H1 (cell line): ENCODE measurements at regions not wholly inside any gene's neighbourhood (a gene's known extent, or its start where the extent isn't known, plus 50 kb on each side); places are given as distances from the start of the nearest gene placed in this dataset.

Experiments used
- CTCF ChIA-PET: fragments of 300-600 bp; sonication (Branson Sonifier 250); formaldehyde crosslinking; loops from one replicate; lab custom pipeline; 2021; ENCODE audit not compliant: partially characterized antibody; lab: Charles Lee
- POLR2A ChIA-PET: fragments of 300-600 bp; sonication (Branson Sonifier 250); formaldehyde crosslinking; loops from one replicate; lab custom pipeline; 2021; ENCODE audit warnings: inconsistent platforms; ENCODE audit not compliant: partially characterized antibody; lab: Charles Lee
- DNase-seq, 2 experiments: peaks; one replicate each; pipeline versions ENCODE4 v3.0.0 to v3.0.0-alpha.2; 2010 to 2022; ENCODE audit warnings: low spot score in 2 of 2, low read depth in 1 of 2, mixed read lengths in 1 of 2
- FAIRE-seq: peaks from 2 replicates; lab custom pipeline; 2011; peaks lifted over from hg19 to GRCh38; lab: Jason Lieb, UNC
- H2AFZ ChIP-seq: 2 replicates; pipeline ENCODE4 v1.8.1; 2012; ENCODE audit warnings: low read length, inconsistent platforms
- H2AK5ac ChIP-seq: 2 replicates; pipeline ENCODE4 v1.6.1; 2013; ENCODE audit warnings: low read depth, low read length
- H2BK120ac ChIP-seq: replicated peaks from 2 replicates; pipeline ENCODE3; 2013; ENCODE audit warnings: low read depth, low read length, inconsistent platforms
- H2BK12ac ChIP-seq: 2 replicates; pipeline ENCODE4 v1.6.1; 2013; ENCODE audit warnings: low read depth, low read length
- H2BK15ac ChIP-seq: 2 replicates; pipeline ENCODE4 v1.6.1; 2013; ENCODE audit warnings: low read length
- H2BK20ac ChIP-seq: 2 replicates; pipeline ENCODE4 v1.6.1; 2013; ENCODE audit warnings: low read length
- H2BK5ac ChIP-seq: 2 replicates; pipeline ENCODE4 v1.6.1; 2013; ENCODE audit warnings: low read depth, low read length
- H3K14ac ChIP-seq: 2 replicates; pipeline ENCODE4 v1.6.1; 2013; ENCODE audit warnings: inconsistent platforms; ENCODE audit not compliant: insufficient read length
- H3K18ac ChIP-seq: 2 replicates; pipeline ENCODE4 v1.6.1; 2013; ENCODE audit warnings: low read length; ENCODE audit errors: extremely low read depth
- H3K23ac ChIP-seq: 2 replicates; pipeline ENCODE4 v1.6.1; 2013; ENCODE audit warnings: inconsistent platforms; ENCODE audit not compliant: insufficient read length
- H3K23me2 ChIP-seq: 2 replicates; pipeline ENCODE4 v1.6.1; 2013; ENCODE audit warnings: low read depth, low read length
- H3K27ac ChIP-seq: 2 replicates; pipeline ENCODE4 v1.6.1; 2011; ENCODE audit warnings: low read depth, low read length, inconsistent platforms
- H3K27me3 ChIP-seq, 4 experiments: replicated peaks in 1 of 4; 1 replicate in 1 of 4; 2 replicates in 3 of 4; pipeline versions ENCODE4 v1.6.1 to v1.8.1; 2011 to 2013; ENCODE audit warnings: low read length in 3 of 4, mild to moderate bottlenecking in 3 of 4, inconsistent platforms in 2 of 4, mixed read lengths in 2 of 4, moderate library complexity in 1 of 4; ENCODE audit not compliant: control insufficient read depth in 3 of 4, insufficient read depth in 3 of 4; ENCODE audit errors: extremely low read depth in 1 of 4
- H3K36me3 ChIP-seq, 4 experiments: 2 replicates each; pipeline versions ENCODE4 v1.6.1 to v1.8.1; 2011 to 2013; ENCODE audit warnings: mild to moderate bottlenecking in 4 of 4, low read length in 3 of 4, moderate library complexity in 2 of 4, control low read depth in 1 of 4, inconsistent platforms in 1 of 4; ENCODE audit not compliant: insufficient read depth in 4 of 4, control insufficient read depth in 2 of 4
- H3K4ac ChIP-seq: replicated peaks from 2 replicates; pipeline ENCODE3; 2013; ENCODE audit warnings: low read length, low read depth, mixed read lengths, inconsistent platforms; ENCODE audit not compliant: insufficient read length
- H3K4me1 ChIP-seq, 4 experiments: replicated peaks in 1 of 4; 1 replicate in 1 of 4; 2 replicates in 3 of 4; pipeline versions ENCODE4 v1.6.1 to v1.8.1; 2011 to 2013; ENCODE audit warnings: low read length in 3 of 4, inconsistent platforms in 2 of 4, mixed read lengths in 1 of 4; ENCODE audit not compliant: insufficient read depth in 4 of 4, control insufficient read depth in 3 of 4
- H3K4me2 ChIP-seq, 2 experiments: 2 replicates each; pipeline versions ENCODE4 v1.6.1 to v1.8.1; 2011 to 2013; ENCODE audit warnings: low read depth in 2 of 2, low read length in 2 of 2, control low read depth in 1 of 2, inconsistent platforms in 1 of 2, mild to moderate bottlenecking in 1 of 2; ENCODE audit not compliant: insufficient read depth in 1 of 2
- H3K4me3 ChIP-seq, 4 experiments: fragments of 200-600, 300-600 bp in 1 of 4; sonication (generic), shearing (Covaris generic), sonication (Bioruptor Twin) in 1 of 4; 2 replicates each; pipeline versions ENCODE4 v1.5.1 to v1.8.1; 2011 to 2016; ENCODE audit warnings: low read length in 4 of 4, low read depth in 3 of 4, control low read depth in 2 of 4, inconsistent platforms in 2 of 4, mild to moderate bottlenecking in 2 of 4, mixed read lengths in 1 of 4, moderate library complexity in 1 of 4; ENCODE audit not compliant: insufficient read depth in 2 of 4; ENCODE audit errors: extremely low read depth in 1 of 4
- H3K56ac ChIP-seq: replicated peaks from 2 replicates; pipeline ENCODE3; 2013; ENCODE audit warnings: low read depth, mild to moderate bottlenecking, mixed read lengths, low read length, inconsistent platforms; ENCODE audit not compliant: insufficient read length
- H3K79me1 ChIP-seq: 2 replicates; pipeline ENCODE4 v1.6.1; 2013; ENCODE audit warnings: low read depth, low read length, control low read depth
- H3K79me2 ChIP-seq, 2 experiments: 2 replicates each; pipeline versions ENCODE4 v1.6.1 to v1.8.1; 2012 to 2013; ENCODE audit warnings: low read length in 2 of 2, mild to moderate bottlenecking in 2 of 2, inconsistent platforms in 1 of 2; ENCODE audit not compliant: insufficient read depth in 2 of 2, control insufficient read depth in 1 of 2
- H3K9ac ChIP-seq, 4 experiments: replicated peaks in 1 of 4; 1 replicate in 1 of 4; 2 replicates in 3 of 4; pipeline versions ENCODE4 v1.6.1 to v1.8.1; 2011 to 2013; ENCODE audit warnings: low read depth in 3 of 4, low read length in 3 of 4, control low read depth in 2 of 4, mild to moderate bottlenecking in 2 of 4, moderate library complexity in 2 of 4, inconsistent platforms in 1 of 4; ENCODE audit errors: extremely low read depth in 1 of 4
- H3K9me3 ChIP-seq, 2 experiments: 2 replicates each; pipeline versions ENCODE4 v1.6.1 to v1.8.1; 2012 to 2013; ENCODE audit warnings: mild to moderate bottlenecking in 2 of 2, moderate library complexity in 2 of 2, control low read depth in 1 of 2, inconsistent platforms in 1 of 2, low read depth in 1 of 2, low read length in 1 of 2, mixed read lengths in 1 of 2; ENCODE audit not compliant: insufficient read depth in 2 of 2
- H4K20me1 ChIP-seq, 2 experiments: replicated peaks in 1 of 2; 2 replicates each; pipeline versions ENCODE3 to v1.8.1; 2011 to 2013; ENCODE audit warnings: inconsistent platforms in 2 of 2, low read length in 2 of 2, mild to moderate bottlenecking in 1 of 2; ENCODE audit not compliant: insufficient read depth in 2 of 2, control insufficient read depth in 1 of 2
- H4K5ac ChIP-seq: 2 replicates; pipeline ENCODE4 v1.6.1; 2013; ENCODE audit warnings: low read length, low read depth, mixed read lengths, inconsistent platforms; ENCODE audit not compliant: insufficient read length
- H4K8ac ChIP-seq: 2 replicates; pipeline ENCODE4 v1.8.0; 2013; ENCODE audit warnings: mild to moderate bottlenecking, moderate library complexity, low read length, inconsistent platforms; ENCODE audit not compliant: insufficient read depth; ENCODE audit errors: extremely low read depth
- H4K91ac ChIP-seq: replicated peaks from 2 replicates; pipeline ENCODE3; 2013; ENCODE audit warnings: low read length, mixed read lengths, inconsistent platforms; ENCODE audit not compliant: insufficient read length
- BCL11A ChIP-seq, 2 experiments: IDR thresholded peaks; one replicate each; pipeline ENCODE4 v1.6.1; 2011; ENCODE audit warnings: low read depth in 2 of 2, low read length in 2 of 2, mild to moderate bottlenecking in 2 of 2
- CBX8 ChIP-seq: fragments of 300-800, 300-1000 bp; sonication (generic); IDR thresholded peaks from 2 replicates; pipeline ENCODE4 v1.7.1; 2016; ENCODE audit warnings: low read depth, low read length, borderline replicate concordance
- CEBPB ChIP-seq: IDR thresholded peaks from 2 replicates; pipeline ENCODE4 v1.6.1; 2012; ENCODE audit warnings: low read depth, low read length
- CTBP2 ChIP-seq: IDR thresholded peaks from 2 replicates; pipeline ENCODE4 v1.7.0; 2011; ENCODE audit warnings: borderline replicate concordance, mild to moderate bottlenecking, moderate library complexity, mixed read lengths, low read length; ENCODE audit not compliant: insufficient read depth, insufficient read length
- FOSL1 ChIP-seq: IDR thresholded peaks from 2 replicates; pipeline ENCODE4 v1.6.1; 2011; ENCODE audit warnings: mild to moderate bottlenecking, low read depth, low read length, moderate library complexity; ENCODE audit not compliant: insufficient read depth
- GABPA ChIP-seq: IDR thresholded peaks from 2 replicates; pipeline ENCODE4 v1.6.1; 2011; ENCODE audit warnings: mild to moderate bottlenecking, low read length, moderate library complexity, borderline replicate concordance; ENCODE audit not compliant: insufficient read depth
- HDAC2 ChIP-seq, 2 experiments: fragments of 300-600 bp in 1 of 2; sonication (generic) in 1 of 2; IDR thresholded peaks; 2 replicates each; pipeline ENCODE4 v1.6.1; 2011 to 2012; ENCODE audit warnings: low read depth in 2 of 2, low read length in 2 of 2, mild to moderate bottlenecking in 2 of 2, moderate library complexity in 2 of 2, borderline replicate concordance in 1 of 2, inconsistent platforms in 1 of 2
- HDAC6 ChIP-seq: IDR thresholded peaks from one replicate; pipeline ENCODE4 v1.7.1; 2012; ENCODE audit warnings: low read depth, mild to moderate bottlenecking, inconsistent platforms, low read length, moderate library complexity
- JUN ChIP-seq: IDR thresholded peaks from 2 replicates; pipeline ENCODE4 v1.6.1; 2011; ENCODE audit warnings: low read depth, mild to moderate bottlenecking, improper control_type of control experiment, low read length
- KDM4A ChIP-seq: IDR thresholded peaks from one replicate; pipeline ENCODE4 v1.7.1; 2012; ENCODE audit warnings: low read depth, mild to moderate bottlenecking, moderate library complexity, low read length, inconsistent platforms; ENCODE audit not compliant: severe bottlenecking
- POLR2AphosphoS5 ChIP-seq: IDR thresholded peaks from 2 replicates; pipeline ENCODE4 v1.6.1; 2011; ENCODE audit warnings: low read depth, low read length
- RAD21 ChIP-seq, 2 experiments: IDR thresholded peaks in 1 of 2; conservative IDR thresholded peaks in 1 of 2; 2 replicates each; pipeline ENCODE4 v1.6.1; 2011; ENCODE audit warnings: low read depth in 2 of 2, low read length in 2 of 2, improper control_type of control experiment in 1 of 2, inconsistent platforms in 1 of 2, mild to moderate bottlenecking in 1 of 2, moderate library complexity in 1 of 2
- TAF7 ChIP-seq: optimal IDR thresholded peaks from 2 replicates; pipeline ENCODE3; 2011; ENCODE audit warnings: low read depth, mild to moderate bottlenecking, inconsistent platforms, low read length, moderate library complexity, borderline replicate concordance
- TEAD4 ChIP-seq: IDR thresholded peaks from 2 replicates; pipeline ENCODE4 v1.6.1; 2012; ENCODE audit warnings: low read depth, low read length, inconsistent platforms, mixed read lengths
- WGBS, 2 experiments: shearing (Covaris generic) in 1 of 2; methylation state at CpG; one replicate each; pipeline versions ENCODE4 v1.1.6 to v1.1.7; 2013 to 2015; ENCODE audit warnings: low lambda C conversion rate in 2 of 2, mixed read lengths in 2 of 2, inconsistent platforms in 1 of 2, low coverage in 1 of 2, missing lambda C conversion rate in 1 of 2; ENCODE audit not compliant: insufficient replicate concordance in 2 of 2, insufficient coverage in 1 of 2, insufficient read length in 1 of 2; ENCODE audit errors: extremely low coverage in 1 of 2, missing lambda C conversion rate in 1 of 2; 5-methylcytosine and 5-hydroxymethylcytosine counted together

- no peak overlapping the region for H2BK5ac ChIP-seq
- TF ChIP-seq KDM4A, result no peak
- no peak for TF ChIP-seq GABPA
- no peak for TF ChIP-seq CEBPB
- no peak for TF ChIP-seq JUN
- no peak for TF ChIP-seq RAD21 (IDR thresholded peaks at IDR 0.05 in 1 of 2, conservative IDR thresholded peaks at IDR 0.05 in 1 of 2; ENCODE audit: low read depth in 2 of 2, low read length in 2 of 2)
- no peak for TF ChIP-seq HDAC6
- no peak for TF ChIP-seq TEAD4
- TF ChIP-seq BCL11A (IDR thresholded peaks at IDR 0.05; ENCODE audit: low read depth in 2 of 2, low read length in 2 of 2), result no peak
- TF ChIP-seq TAF7, result no peak
- TF ChIP-seq CTBP2, result no peak
- no peak for TF ChIP-seq CBX8
- TF ChIP-seq FOSL1, result no peak
- TF ChIP-seq POLR2AphosphoS5, result no peak
- TF ChIP-seq HDAC2 (IDR thresholded peaks at IDR 0.05; ENCODE audit: borderline replicate concordance in 1 of 2, low read depth in 2 of 2, low read length in 2 of 2), result no peak
Observed at GRCh38 chr2:45261746-45262145, 252.5 kb upstream of the SIX2 start.

More at GRCh38 chr2:45261746-45262145, 252.5 kb upstream of the SIX2 start:
- Histone ChIP-seq H3K56ac (no peak overlapping the region), H3K4ac (no peak overlapping the region), H3K79me1 (no peaks in the 10 kb centered on the region), H3K23me2 (no peaks in the 10 kb centered on the region; the same call in 1 of the 2 replicates), H3K79me2 (no peaks in the 10 kb centered on the region), H3K9ac (no peak overlapping the region), H3K27me3 (no peaks in the 10 kb centered on the region), H4K91ac (no peak overlapping the region), H2BK15ac (no peak overlapping the region), H3K4me1 (peaks cover 15 to 21% (median 20%) of the 10 kb centered on the region in 4 experiments), H2BK12ac (no peak overlapping the region), H2AK5ac (no peak overlapping the region), H3K4me3 (no peak overlapping the region), H3K27ac (no peak overlapping the region), H3K18ac (no peak overlapping the region), H2BK120ac (no peak overlapping the region), H3K9me3 (peaks cover 8 to 9% of the 10 kb centered on the region in 2 experiments; a peak in 3 of 4 replicates), H2AFZ (no peak overlapping the region), H2BK20ac (no peak overlapping the region), H4K5ac (no peak overlapping the region), H3K4me2 (no peak overlapping the region), H3K36me3 (no peaks in the 10 kb centered on the region), H3K23ac (no peak overlapping the region), H3K14ac (no peak overlapping the region), H4K20me1 (no peaks in the 10 kb centered on the region), H4K8ac (no peak overlapping the region)
- POLR2A ChIA-PET, result no interaction called here
- CTCF ChIA-PET, result interaction anchor here (0.6 kb wide), 1 partner anchor 517 kb away, joined by 3 read pairs; no protein-coding TSS in a partner anchor
- FAIRE-seq, result no peak
- peak in 1 of 2 experiments; percentile 33 for DNase-seq
- WGBS, 2 experiments, result 86% methylated on average over 4 of the region's 4 CpGs; no CpG with 5 or more reads in 1 of the 2 experiments
